GM21723 (cell line): ENCODE measurements at regions not wholly inside any gene's neighbourhood (a gene's known extent, or its start where the extent isn't known, plus 50 kb on each side); places are given as distances from the start of the nearest gene placed in this dataset.

Experiments
- ATAC-seq: cut with Tn5 transposase; IDR thresholded peaks from one replicate; pipeline ENCODE4 v1.9.1; 2021; ENCODE audit warnings: mild to moderate bottlenecking, moderate library complexity; ENCODE audit not compliant: unreplicated experiment

- ATAC-seq, result no peak
Observed at GRCh38 chr21:15233611-15234010, 168.8 kb upstream of the NRIP1 start.

GRCh38 chr21:15236111-15236510 lies 171.3 kb upstream of the NRIP1 start:
- no peak for ATAC-seq

GRCh38 chr21:15240848-15241247 lies 176.0 kb upstream of the NRIP1 start:
- ATAC-seq, result no peak

- no peak for ATAC-seq
Observed at GRCh38 chr21:15241997-15242736, 177.4 kb upstream of the NRIP1 start.

GRCh38 chr21:15242906-15243305 lies 178.1 kb upstream of the NRIP1 start:
- no peak for ATAC-seq

- ATAC-seq, result no peak
Observed at GRCh38 chr21:15243406-15243805, 178.6 kb upstream of the NRIP1 start.

GRCh38 chr21:15247613-15248012 lies 182.8 kb upstream of the NRIP1 start:
- no peak for ATAC-seq

GRCh38 chr21:15249285-15249993 lies 184.6 kb upstream of the NRIP1 start:
- ATAC-seq, result no peak

GRCh38 chr21:15250384-15250783 lies 185.6 kb upstream of the NRIP1 start:
- no peak for ATAC-seq

GRCh38 chr21:15252431-15252830 lies 187.6 kb upstream of the NRIP1 start:
- no peak for ATAC-seq

- no peak for ATAC-seq
Observed at GRCh38 chr21:15254111-15254510, 189.3 kb upstream of the NRIP1 start.

GRCh38 chr21:15255261-15255660 lies 190.5 kb upstream of the NRIP1 start:
- ATAC-seq, result no peak

- no peak for ATAC-seq
Observed at GRCh38 chr21:15255763-15256162, 191.0 kb upstream of the NRIP1 start.

- ATAC-seq, result no peak
Observed at GRCh38 chr21:15256996-15257395, 192.2 kb upstream of the NRIP1 start.

GRCh38 chr21:15257646-15258045 lies 192.8 kb upstream of the NRIP1 start:
- ATAC-seq, result no peak

GRCh38 chr21:15259824-15260223 lies 195.0 kb upstream of the NRIP1 start:
- no peak for ATAC-seq

GRCh38 chr21:15260604-15261003 lies 195.8 kb upstream of the NRIP1 start:
- ATAC-seq, result no peak

- ATAC-seq, result no peak
Observed at GRCh38 chr21:15264084-15264665, 199.4 kb upstream of the NRIP1 start.

- ATAC-seq, result no peak
Observed at GRCh38 chr21:15272171-15272570, 207.4 kb upstream of the NRIP1 start.

GRCh38 chr21:15272591-15272990 lies 207.8 kb upstream of the NRIP1 start:
- ATAC-seq, result no peak

GRCh38 chr21:15273244-15273643 lies 208.4 kb upstream of the NRIP1 start:
- ATAC-seq, result no peak
